Peyer's patch (tissue), 4 donors: ENCODE measurements at regions not wholly inside any gene's neighbourhood (a gene's known extent, or its start where the extent isn't known, plus 50 kb on each side); places are given as distances from the start of the nearest gene placed in this dataset.

Source experiments
- DNase-seq, 3 donors: peaks; one replicate each; pipeline ENCODE4 v3.0.0-alpha.2; 2017 to 2019
- H3K27ac ChIP-seq, 4 donors: fragments of 200-600 bp; sonication (generic); one replicate each; pipeline ENCODE4 v1.5.1; 2016 to 2019
- H3K27me3 ChIP-seq, 2 donors: fragments of 200-600 bp; sonication (generic); one replicate each; pipeline ENCODE4 v1.5.1; 2019
- H3K36me3 ChIP-seq, 3 donors: fragments of 200-600 bp; sonication (generic); one replicate each; pipeline ENCODE4 v1.5.1; 2016 to 2019
- H3K4me1 ChIP-seq, 4 donors: fragments of 200-600 bp; sonication (generic); one replicate each; pipeline ENCODE4 v1.5.1; 2016 to 2019
- H3K4me3 ChIP-seq, 4 donors: fragments of 200-600 bp; sonication (generic); 1 replicate in 3 of 4; 2 replicates in 1 of 4; pipeline ENCODE4 v1.5.1; 2016 to 2019; ENCODE audit warnings: mild to moderate bottlenecking in 1 of 4
- H3K9me3 ChIP-seq, 4 donors: fragments of 200-600 bp; sonication (generic); one replicate each; pipeline ENCODE4 v1.5.1; 2016 to 2019; ENCODE audit warnings: mild to moderate bottlenecking in 1 of 4
- POLR2A ChIP-seq, 2 donors: fragments of 450-650 bp; IDR thresholded peaks; one replicate each; pipeline ENCODE4 v1.5.1; 2017; ENCODE audit warnings: antibody characterized with exemption in 2 of 2, mild to moderate bottlenecking in 2 of 2, moderate library complexity in 2 of 2
- TF ChIP-seq, protein P1 (sequence below), 6 experiments: fragments of 450-650 bp in 4 of 6; fragments of 200-600 bp in 2 of 6; sonication (generic) in 1 of 6; IDR thresholded peaks; one replicate each; pipeline ENCODE4 v1.5.1; 2017 to 2019; ENCODE audit warnings: antibody characterized with exemption in 6 of 6, mild to moderate bottlenecking in 3 of 6, moderate library complexity in 1 of 6

DNA sequence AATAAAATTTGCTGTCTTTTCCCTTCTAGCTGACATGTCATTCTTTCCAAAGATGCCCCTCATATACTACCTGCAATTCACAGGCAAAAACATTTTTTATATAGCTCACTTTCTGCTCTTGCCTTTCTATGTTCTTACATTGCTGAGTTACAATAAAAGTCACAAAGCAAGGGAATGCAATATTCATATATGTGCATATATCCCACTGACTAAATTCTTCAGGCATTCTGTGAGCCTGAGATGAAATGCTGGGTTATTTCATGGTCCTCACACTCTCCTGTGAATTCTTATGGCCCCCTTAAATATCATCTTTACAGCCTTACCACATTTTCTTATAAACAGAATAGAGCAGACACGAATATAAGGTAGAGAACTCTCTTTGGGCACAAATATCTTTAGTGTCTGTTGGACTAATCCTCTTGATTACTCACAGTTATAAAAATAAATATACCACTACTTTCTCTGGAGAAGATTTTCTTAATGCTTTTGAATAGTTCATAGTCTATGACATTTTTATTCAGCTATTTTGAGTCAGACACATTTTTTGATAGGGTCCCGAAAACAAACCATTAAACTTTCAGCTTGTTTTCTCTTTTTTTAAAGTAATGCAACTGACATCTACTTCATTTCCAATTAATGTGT, 84.1 kb upstream of the H2AZ1 start:
- Histone ChIP-seq H3K4me3 (no peak overlapping the region), H3K9me3 (peaks cover 0 to 4% (median 0%) of the 10 kb centered on the region in 4 donors), H3K27ac (no peak overlapping the region), H3K36me3 (no peaks in the 10 kb centered on the region), H3K27me3 (no peaks in the 10 kb centered on the region), H3K4me1 (no peaks in the 10 kb centered on the region)
- DNase-seq: no peak
- TF ChIP-seq, protein P1, sequence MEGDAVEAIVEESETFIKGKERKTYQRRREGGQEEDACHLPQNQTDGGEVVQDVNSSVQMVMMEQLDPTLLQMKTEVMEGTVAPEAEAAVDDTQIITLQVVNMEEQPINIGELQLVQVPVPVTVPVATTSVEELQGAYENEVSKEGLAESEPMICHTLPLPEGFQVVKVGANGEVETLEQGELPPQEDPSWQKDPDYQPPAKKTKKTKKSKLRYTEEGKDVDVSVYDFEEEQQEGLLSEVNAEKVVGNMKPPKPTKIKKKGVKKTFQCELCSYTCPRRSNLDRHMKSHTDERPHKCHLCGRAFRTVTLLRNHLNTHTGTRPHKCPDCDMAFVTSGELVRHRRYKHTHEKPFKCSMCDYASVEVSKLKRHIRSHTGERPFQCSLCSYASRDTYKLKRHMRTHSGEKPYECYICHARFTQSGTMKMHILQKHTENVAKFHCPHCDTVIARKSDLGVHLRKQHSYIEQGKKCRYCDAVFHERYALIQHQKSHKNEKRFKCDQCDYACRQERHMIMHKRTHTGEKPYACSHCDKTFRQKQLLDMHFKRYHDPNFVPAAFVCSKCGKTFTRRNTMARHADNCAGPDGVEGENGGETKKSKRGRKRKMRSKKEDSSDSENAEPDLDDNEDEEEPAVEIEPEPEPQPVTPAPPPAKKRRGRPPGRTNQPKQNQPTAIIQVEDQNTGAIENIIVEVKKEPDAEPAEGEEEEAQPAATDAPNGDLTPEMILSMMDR (IDR thresholded peaks at IDR 0.05): no peak
- no peak for TF ChIP-seq POLR2A (IDR thresholded peaks at IDR 0.05)

DNA sequence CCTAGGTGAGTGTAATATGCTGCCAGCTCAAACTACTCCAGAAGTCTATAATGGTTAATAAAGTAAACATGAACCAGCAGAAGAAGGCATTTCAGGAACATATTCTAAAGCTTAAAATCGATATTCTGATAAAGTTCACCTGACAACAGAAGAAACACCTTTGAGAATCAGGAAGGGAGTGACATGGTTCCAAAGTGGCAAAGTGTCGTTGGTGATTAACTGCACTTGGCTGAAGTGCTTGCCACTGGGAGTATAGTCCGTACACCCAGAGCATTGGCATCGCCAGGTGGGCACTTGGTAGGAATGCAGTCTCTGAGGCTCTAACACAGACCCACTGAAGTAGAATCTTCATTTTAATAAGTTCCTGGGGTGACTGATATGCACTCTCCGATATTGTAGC, 76.0 kb upstream of the H2AZ1 start:
- Histone ChIP-seq H3K4me1 (no peaks in the 10 kb centered on the region), H3K36me3 (no peaks in the 10 kb centered on the region), H3K4me3 (no peak overlapping the region), H3K27me3 (no peaks in the 10 kb centered on the region), H3K9me3 (no peaks in the 10 kb centered on the region), H3K27ac (no peak overlapping the region)
- no peak for TF ChIP-seq POLR2A (IDR thresholded peaks at IDR 0.05)
- TF ChIP-seq, protein P1 (IDR thresholded peaks at IDR 0.05): no peak
- DNase-seq: no peak

GRCh38 chr4:100023800-100024199, 73.7 kb upstream of the H2AZ1 start:
- TF ChIP-seq POLR2A (IDR thresholded peaks at IDR 0.05): no peak
- TF ChIP-seq, protein P1 (IDR thresholded peaks at IDR 0.05): no peak

GRCh38 chr4:100022792-100023222, 72.7 kb upstream of the H2AZ1 start:
- no peaks in the 10 kb centered on the region for H3K27me3 ChIP-seq
- H3K36me3 ChIP-seq: no peaks in the 10 kb centered on the region
- no peak for TF ChIP-seq POLR2A (IDR thresholded peaks at IDR 0.05)
- TF ChIP-seq, protein P1 (IDR thresholded peaks at IDR 0.05): no peak
- no peaks in the 10 kb centered on the region for H3K9me3 ChIP-seq
- no peak overlapping the region for H3K27ac ChIP-seq
- DNase-seq: no peak
- H3K4me1 ChIP-seq: no peaks in the 10 kb centered on the region
- H3K4me3 ChIP-seq: no peak overlapping the region

More at GRCh38 chr4:100023800-100024199, 73.7 kb upstream of the H2AZ1 start:
- no peak overlapping the region for H3K27ac ChIP-seq
- H3K9me3 ChIP-seq: no peaks in the 10 kb centered on the region
- H3K27me3 ChIP-seq: no peaks in the 10 kb centered on the region
- no peak overlapping the region for H3K4me3 ChIP-seq
- DNase-seq: no peak
- no peaks in the 10 kb centered on the region for H3K4me1 ChIP-seq
- H3K36me3 ChIP-seq: no peaks in the 10 kb centered on the region

GRCh38 chr4:100019821-100020220, 69.7 kb upstream of the H2AZ1 start:
- no peak for DNase-seq
- no peak for TF ChIP-seq POLR2A (IDR thresholded peaks at IDR 0.05)
- TF ChIP-seq, protein P1 (IDR thresholded peaks at IDR 0.05): no peak
- Histone ChIP-seq H3K27ac (no peak overlapping the region), H3K4me3 (no peak overlapping the region), H3K9me3 (no peaks in the 10 kb centered on the region), H3K36me3 (no peaks in the 10 kb centered on the region), H3K4me1 (no peaks in the 10 kb centered on the region), H3K27me3 (no peaks in the 10 kb centered on the region)
